Left renal cortex interstitium (tissue), 4 donors: ENCODE measurements at regions not wholly inside any gene's neighbourhood (a gene's known extent, or its start where the extent isn't known, plus 50 kb on each side); places are given as distances from the start of the nearest gene placed in this dataset.

Source experiments
- DNase-seq, 4 donors: peaks; one replicate each; pipeline ENCODE4 v3.0.0-alpha.2; 2013; ENCODE audit warnings: low read depth in 4 of 4, low spot score in 2 of 4, missing footprints in 1 of 4

DNA sequence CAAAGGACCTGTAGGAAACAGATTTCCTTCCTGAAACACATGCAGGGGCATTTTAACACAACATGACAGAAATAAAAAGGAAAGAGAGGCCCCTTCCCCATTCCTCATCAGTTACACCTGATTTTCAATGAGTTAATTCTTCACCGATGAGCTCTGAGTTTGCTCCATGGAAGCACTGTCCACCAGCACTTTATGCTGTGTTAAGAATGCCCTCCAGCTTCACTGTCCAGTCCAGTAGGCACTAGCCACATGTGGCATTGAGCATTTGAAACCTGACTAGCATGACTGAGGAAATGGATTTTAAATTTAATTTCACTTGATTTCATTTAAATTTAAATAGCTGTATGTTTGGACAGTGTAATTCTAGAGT, 217.2 kb upstream of the SLC10A2 start:
- DNase-seq = no peak

DNA sequence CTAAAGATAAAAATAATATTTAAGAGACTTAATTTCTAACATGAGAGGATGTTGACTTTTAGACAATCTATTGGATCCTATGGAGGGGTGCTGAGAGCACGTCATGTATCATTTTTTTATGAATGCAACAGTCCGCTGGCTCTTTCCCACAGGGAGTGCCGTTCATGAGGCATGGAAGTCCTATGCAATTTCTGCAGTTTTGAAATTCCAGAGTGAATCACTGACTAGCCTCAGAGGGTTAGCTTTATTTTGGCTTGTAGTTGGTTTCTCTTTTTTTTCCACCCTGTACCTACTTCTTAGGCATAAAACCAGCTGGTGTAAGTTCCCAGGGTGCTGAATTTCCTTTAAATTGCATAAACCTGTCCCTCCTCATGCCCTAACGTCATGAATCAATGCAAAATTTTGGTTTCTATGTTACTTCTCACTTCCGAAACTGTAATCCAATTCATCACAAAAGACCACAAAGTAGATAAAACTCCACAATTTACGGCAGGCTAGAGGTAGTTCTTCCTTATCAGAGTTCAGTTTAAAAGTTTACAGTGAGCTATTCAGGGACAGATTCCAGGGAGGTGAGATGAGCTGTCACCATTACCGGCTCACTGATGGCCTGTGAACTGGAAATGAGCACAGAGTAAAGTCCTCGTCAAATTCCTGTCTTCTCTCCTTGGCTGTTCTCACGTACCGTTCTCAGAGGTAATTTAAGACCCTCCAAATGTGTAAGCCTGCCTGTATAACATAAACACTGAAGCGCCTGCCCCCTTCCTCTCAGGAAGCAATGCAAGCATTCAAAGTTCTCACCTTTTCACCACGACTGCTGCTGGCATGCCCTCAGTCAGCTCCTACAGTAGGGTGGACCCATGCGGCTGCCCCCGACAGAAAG, 216.6 kb upstream of the SLC10A2 start:
- peak; percentile 22 to 60 (median 48) for DNase-seq

DNA sequence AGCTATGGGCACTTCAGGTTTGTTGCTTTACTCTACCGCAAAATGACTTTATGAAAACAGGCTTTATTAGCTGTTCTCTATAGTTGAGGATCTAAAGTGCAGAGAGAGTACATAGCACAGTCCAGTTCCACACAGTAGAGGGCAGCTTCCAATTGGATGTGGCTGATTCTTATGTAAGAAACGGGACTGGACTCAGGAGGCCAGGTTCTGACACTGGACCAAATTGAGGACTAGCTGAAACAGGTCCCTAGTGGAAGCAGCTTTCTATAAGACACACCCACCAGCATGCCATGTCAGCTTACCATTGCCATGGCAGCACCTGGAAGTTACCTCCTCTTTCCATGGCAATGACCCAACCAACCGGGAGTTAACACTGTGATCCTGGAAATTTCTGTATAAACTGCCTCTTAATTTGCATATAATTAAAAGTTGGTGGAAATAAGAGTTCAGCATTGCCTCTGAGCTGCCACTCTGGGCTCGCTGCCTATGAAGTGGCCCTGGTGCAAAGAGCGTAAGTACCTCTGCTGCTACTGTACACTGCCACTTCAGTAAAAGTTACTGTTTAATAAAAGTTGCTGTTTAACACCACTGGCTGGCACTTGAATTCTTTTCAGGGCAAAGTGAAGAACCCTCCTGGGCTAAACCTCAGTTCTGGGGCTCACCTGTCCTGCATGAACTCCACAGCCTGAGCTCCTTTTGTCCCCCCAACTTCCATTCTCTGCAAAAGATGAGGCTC, 211.9 kb upstream of the SLC10A2 start:
- no peak for DNase-seq

DNA sequence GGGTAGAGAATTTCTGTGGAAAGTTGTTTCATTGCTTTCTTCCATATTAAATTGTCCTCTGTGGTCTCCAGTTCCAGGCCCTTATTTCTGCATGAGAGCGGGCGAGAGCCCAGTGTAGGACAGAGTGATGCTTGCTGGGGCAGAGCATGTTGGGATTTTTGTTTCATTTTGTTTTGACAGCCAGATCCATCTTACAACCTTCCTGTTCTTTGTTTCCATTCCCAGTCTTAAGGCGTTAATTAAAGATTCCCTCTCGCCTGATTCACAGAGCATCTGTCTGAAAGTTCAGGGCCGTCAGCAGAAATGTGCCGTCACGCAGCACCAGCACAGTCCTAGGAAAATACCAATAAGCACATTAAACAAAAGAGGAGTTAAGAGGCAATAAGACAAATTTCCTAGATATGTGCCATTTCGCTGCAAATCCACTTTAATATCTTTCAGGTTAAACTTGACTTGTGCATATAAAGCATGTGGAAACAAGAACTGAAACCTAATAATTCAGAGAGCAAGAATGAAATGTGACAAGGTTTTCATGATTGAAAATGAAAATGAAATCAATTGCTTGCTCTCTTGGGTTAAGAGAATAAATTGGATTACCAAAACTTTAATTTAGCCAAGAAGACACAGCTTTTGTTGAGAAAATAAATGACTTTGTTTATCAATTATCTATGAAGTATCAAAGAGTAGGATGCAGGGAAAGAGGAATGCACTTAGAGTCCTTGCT, 210.7 kb upstream of the SLC10A2 start:
- DNase-seq = no peak

DNA sequence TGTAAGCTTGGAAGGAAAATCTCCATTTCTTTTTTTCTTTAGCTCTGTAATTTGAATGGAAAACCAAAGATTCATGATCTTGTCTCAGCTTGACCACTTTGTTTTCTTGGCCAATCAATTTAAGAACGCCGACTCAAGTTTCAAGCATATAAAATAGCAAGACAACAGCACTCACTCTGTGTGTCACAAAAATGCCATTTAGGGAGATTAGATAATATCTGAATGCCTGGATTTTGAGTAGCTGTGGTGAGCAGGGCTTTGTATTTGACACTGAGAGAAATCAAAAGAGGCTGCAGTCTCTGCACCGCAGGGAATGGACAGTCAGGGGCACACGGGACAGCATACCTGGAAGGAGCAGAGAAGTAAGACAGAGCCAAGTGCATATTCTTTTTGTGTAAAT, 209.5 kb upstream of the SLC10A2 start:
- DNase-seq = no peak

DNA sequence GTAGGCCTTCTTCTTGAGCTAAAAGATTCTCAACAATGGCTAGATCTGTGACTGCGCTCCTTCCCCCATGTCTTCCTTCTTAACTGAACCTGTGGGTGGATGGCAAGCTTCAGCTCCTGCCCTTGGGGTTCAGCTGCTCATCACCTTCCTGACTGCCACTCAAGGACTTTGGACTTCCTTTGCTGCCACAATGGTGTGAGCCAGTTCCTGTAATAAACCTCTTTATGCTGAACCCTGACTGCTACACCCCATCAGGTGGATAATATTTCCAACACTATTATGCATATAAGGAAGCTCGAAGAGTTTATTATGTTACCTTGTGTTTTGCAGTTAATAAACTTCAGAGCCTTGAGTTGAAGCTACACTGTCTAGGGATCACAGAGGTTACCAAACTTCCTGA, 208.9 kb upstream of the SLC10A2 start:
- DNase-seq = no peak

DNA sequence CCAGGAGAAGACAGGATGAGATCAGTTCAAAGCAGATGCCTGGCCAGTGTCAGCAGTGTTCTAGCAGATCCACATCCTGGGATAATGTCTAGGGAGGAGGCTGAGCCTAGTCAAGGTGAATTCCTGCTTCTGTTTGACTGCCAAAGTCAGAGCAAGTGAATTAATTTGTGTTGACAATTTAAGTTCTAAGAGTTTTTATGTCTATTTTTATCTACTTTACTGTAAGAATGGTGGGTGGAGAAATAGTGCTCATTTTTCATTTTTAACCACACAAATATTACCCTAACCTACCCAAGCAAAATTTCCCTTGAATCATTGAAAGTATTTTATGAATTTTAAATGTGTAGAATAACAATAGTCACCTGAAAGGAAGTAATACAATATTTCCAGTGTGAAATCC, 207.6 kb upstream of the SLC10A2 start:
- no peak for DNase-seq

DNA sequence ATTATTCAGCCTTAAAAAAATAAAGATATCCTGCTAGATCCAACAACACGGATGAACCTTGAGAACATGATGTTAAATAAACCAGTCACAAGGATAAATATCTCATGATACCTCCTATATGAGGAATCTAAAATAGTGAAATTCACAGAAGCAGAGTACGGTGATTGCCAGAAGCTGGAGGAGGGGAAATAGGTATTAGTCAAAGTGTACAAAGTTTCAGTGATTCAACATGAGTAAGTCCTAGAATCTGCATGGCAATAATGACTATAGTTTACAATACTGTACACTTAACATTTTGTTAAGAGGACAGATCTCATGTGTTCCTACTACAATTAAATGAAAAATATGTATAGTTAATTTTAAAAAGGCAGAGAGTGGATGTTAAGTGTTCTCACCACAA, 206.6 kb upstream of the SLC10A2 start:
- no peak for DNase-seq

DNA sequence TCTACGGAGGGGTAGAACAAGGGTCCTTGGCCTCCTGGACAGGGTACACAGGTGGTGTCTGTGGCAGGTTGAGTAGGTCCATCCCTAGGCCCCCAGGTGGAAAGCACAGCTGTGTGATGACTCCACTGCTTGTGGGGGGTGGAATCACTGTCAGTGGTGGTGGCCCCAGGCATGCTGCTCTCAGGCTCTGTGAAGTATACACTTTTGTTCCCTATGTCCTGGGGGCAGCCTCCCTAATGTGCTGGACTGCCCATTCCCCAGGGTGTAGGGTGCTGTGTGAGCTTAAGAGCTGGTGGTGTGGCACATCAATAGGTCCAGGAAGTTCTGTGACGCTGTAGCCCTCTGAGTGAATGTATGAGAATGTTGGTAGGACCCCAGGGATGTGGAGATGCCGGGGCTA, 197.2 kb upstream of the SLC10A2 start:
- DNase-seq = no peak

DNA sequence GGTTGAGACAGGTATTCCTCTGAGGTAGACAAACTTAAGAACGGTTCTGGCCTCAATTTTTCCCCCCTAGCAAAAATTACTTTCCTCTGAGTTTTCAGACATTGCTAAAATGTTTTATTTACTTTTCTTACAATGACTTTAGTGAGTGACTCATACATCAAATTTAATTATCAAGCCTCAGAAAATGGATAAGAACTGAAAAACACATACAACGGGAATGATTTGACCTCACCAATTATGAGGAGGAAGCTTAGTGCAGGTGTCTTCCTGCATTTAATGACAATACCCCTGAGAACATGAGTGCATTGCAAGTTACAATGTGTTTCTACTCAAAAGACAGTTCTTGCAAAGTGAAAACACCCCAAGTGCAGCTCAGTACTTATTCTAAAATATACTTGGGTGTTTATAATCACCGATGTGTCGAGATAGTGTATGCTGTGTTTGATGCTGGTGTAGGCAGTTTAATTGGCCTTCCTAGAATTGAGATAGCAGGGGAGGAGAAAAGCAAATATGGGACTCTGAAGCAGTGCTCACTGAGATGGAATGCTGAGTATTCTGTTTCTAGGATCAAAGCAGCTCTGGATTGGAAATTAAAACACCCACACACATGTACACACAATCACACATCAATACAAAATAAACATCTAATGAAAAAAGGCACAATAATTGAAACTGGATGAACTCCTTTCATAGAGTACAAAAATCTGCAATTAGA, 189.5 kb upstream of the SLC10A2 start:
- peak in 1 of 4 donors; percentile 28 for DNase-seq

DNA sequence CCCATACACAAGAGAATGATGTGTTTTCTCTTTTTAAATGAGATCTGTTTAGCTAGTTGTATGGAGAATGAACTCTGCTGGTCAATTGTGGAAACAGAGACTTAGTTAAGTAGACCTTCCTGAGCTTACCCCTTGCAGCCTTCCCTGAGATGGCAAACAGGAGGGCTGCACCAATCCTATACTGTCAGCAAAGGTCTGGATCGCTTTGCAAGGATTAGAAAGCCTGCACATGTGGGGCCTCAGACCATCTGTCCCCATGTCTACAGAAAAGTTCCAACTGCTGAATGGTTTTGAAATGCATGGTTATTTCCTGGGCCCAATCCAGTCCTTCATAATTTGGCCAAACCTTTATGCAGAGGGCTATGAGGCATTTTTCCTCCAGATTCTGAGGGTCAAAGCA, 183.9 kb upstream of the SLC10A2 start:
- no peak for DNase-seq

DNA sequence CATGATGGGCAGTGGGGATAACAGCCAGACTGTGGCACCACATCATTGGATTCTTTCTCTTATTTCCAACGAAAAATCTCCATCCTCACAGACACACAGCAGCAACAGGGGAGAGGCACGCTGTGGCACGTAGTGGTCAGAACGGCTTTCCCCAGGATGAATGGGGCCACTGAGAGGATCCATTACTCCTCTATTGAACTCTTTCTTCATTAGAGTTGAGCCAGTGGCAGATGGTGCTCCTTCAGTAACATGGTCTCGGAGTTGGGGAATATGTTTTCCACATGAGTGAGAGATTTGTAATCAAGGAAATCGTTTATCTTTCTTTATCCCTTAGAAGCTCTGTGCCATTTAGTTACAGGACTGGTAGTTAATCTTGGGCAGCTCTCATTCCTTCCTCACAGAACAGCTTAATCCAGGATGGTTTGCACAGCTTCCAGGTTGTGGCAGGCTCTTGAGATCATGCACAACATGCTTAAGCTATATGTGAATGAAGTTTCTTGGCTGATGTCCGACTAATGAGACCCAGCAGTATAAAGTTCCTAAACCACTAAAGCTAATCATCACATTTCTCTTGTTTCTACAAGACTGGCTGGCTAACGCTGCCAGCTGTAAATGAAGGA, 180.5 kb upstream of the SLC10A2 start:
- no peak for DNase-seq

DNA sequence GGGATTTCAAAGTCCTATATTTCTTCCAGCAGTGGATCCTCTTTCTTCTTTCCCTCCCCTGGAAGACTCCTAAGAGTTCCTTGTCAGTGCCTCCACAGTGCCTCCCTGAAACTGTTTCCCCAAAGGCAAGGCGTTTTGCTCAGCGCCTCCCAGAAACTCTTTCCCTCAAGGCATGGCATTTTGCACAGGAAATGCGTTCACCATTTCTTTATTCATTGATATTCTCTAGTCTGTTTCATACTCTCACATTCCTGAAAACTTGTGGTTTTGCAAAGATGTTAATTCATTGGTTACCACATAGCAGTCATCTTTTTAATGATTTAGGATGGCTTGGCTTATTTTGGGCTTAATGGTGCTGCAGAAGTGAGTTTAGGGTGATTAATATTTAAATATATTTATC, 177.3 kb upstream of the SLC10A2 start:
- DNase-seq = no peak

DNA sequence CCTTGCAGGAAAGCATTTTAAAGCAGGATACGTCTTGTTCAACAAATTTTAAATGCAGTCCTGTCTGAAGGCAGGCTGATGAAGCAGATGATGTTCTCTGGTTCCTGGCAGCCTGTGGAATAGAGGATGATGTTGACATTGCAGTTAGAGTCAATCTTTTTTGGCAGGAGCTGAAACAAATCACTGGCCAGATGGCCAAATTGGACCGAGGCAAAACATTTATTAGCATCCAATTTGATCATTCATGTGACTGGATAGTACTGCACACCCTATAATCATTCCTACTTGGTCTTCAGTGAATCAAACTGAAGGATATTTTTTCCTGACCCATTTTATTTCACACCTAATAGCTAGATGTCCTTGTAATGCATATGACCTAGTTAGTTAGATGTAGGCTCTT, 172.2 kb upstream of the SLC10A2 start:
- no peak for DNase-seq

DNA sequence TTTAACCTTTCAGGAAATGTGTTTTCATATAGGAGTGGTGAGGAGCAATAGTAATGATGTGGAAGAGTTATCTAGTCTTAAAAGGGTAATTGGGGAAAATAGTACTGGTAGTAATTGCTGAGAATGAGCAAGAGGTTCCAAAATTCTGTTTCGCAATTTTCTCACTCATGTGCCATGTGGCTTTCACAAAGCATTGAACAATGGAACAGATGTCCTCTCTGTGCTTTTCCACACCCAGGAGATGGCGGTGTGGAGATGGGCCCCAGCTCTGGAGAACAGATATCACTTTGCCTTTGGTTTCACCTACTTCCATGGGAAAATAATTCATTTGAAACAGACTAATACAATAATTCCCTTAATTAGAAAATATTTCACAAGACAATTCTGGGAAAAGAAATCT, 170.0 kb upstream of the SLC10A2 start:
- no peak for DNase-seq

DNA sequence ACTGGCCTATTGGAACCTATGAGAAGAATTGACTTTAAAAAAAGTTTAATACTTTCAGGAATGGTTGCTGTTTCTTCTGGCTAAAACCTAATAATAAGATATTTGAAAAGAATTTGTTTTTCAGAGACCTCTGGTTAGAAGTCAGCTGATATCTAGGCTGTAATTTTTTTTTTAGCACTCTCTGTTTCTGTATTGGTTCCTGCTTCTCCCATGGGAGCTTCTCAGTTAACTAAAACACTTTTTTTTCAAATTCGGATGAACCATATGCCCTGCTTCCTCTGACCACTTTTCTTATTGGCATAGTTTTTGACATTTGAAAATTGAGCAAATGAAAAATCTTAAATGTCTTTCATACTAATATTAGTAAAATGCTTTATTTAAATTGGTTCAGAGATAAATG, 163.5 kb upstream of the SLC10A2 start:
- no peak for DNase-seq

DNA sequence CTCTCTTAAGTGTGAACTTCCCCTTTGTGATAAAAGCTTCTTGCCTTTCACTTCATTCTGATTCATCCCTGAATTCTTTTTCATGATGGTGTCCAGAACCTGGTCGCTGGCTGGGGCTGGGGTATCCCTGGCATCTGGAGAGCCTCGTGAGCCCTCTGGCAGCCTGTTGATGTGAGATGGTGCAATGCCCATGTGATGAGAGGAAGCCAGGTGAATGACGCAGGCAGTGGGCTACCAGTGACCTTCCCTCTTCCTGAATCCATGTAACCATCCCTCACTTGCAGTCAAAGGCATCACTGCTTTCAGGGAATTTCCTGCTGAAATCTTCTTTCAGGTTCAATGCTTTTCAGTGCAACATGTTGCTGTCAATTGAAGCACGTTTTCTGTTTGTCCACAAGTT, 158.6 kb upstream of the SLC10A2 start:
- no peak for DNase-seq

DNA sequence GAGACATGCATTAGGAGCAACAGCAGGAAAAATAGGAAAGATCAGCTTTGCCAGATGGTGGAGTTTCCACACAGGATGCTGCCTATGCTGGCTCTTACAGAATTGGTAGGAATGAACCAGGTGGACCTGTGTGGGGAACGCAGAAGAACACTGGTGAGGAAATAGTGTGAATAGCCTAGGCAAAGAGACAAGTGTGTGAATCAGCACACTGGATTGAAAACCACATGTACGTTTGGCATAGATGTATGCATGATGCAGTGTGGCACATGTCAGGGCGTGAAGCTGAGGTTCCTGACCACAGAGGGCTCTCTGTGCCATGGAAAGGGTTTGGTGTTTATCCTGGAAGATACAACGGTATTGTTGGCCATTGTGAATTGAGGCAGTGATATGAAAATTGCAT, 156.5 kb upstream of the SLC10A2 start:
- no peak for DNase-seq

DNA sequence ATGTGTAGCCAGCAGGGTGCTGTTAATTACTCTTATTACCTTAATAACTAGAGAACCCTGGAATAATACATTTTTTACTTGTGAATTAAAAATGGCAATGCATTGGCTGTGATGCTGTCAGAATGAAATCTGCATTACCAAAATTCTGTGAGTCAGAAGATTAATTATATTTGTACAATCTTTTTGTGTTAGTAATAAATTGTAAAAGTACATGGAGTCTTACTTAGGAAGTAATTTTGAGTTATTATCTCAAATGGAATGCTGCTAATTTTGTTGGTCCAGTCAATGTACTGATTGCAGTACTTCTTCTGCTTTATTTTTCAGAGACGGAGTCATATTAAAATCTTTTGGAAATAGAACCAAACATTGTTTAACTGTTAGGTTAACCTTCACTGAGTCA, 152.0 kb upstream of the SLC10A2 start:
- DNase-seq = no peak

DNA sequence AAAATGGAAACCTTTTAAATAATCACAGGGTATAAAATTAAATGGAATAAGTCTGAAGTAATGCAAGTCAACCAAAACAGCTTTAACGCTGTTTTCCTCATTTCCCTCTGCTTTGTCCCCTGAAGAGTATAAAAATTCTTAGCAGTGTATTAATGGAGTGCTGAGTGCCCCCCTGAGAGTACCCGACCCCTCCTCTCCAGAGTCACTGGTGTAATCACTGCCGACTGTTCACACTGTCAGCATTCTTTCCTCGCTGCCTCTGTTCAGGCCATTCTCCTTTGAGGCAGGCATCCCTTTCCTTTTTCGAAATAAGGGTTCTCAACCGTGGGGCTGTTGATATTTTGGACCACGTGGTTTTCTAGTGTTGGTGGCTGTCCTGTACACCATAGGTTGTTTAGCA, 146.9 kb upstream of the SLC10A2 start:
- no peak for DNase-seq

DNA sequence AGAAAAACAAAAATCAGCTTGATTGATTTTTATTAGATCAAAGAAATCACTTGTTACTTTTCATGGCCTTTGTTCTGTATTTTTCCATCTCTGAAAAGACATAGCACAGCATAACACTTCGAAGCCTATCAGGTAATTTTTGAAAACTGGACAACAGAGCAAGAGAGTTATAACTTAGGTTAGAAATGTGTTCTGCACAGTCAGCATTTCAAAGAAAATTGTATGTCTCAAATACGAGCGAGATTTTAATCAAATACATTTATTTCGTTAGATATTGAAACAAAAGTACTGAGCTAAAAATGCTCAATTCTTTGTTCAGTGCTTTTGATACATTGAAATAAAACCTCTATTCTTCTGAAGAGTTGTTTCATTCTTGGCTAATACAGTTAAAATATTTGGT, 144.1 kb upstream of the SLC10A2 start:
- no peak for DNase-seq
